ENCODE measurements at regions not wholly inside any gene's neighbourhood (a gene's known extent, or its start where the extent isn't known, plus 50 kb on each side); places are given as distances from the start of the nearest gene placed in this dataset.

DNA sequence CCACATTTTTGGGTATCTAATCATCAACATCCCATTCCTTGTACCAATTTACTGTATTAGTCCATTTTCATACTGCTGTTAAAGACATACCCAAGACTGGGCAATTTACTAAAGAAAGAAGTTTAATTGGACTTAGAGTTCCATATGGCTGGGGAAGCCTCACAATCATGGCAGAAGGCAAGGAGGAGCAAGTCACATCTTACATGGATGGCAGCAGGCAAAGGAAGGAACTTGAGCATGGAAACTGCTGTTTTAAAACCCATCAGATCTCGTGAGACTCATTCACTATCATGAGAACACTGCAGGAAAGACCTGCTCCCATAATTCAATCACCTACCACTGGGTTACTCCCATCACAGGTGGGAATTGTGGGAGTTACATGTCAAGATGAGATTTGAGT, 95.4 kb upstream of the SLCO6A1 start:
- no peak for DNase-seq (ENCODE audit: low read depth)
- H3K4me3 ChIP-seq (ENCODE audit: low read depth, low read length): no peak overlapping the region
- TF ChIP-seq, protein P1, sequence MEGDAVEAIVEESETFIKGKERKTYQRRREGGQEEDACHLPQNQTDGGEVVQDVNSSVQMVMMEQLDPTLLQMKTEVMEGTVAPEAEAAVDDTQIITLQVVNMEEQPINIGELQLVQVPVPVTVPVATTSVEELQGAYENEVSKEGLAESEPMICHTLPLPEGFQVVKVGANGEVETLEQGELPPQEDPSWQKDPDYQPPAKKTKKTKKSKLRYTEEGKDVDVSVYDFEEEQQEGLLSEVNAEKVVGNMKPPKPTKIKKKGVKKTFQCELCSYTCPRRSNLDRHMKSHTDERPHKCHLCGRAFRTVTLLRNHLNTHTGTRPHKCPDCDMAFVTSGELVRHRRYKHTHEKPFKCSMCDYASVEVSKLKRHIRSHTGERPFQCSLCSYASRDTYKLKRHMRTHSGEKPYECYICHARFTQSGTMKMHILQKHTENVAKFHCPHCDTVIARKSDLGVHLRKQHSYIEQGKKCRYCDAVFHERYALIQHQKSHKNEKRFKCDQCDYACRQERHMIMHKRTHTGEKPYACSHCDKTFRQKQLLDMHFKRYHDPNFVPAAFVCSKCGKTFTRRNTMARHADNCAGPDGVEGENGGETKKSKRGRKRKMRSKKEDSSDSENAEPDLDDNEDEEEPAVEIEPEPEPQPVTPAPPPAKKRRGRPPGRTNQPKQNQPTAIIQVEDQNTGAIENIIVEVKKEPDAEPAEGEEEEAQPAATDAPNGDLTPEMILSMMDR (IDR thresholded peaks at IDR 0.05; ENCODE audit: insufficient read depth, low read length): no peak

DNA sequence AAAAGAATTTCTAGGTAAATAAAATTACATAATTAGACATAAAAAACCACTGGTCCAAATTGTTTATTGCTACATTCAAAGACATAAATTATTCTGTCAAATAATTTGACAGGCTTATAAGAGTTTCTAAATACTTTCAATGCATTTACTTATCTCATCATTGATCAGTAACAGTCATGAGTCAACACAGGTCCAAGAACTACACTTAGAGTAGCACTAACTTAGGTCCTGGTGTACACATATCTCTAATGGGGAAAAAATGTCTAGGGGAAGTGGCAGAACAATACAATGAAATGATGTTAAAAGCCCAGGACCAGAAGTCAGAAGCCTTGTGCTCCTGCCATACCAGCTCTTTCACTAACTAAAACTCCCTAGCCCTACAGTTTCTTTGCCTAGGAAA, 96.5 kb upstream of the SLCO6A1 start:
- TF ChIP-seq, protein P1 (IDR thresholded peaks at IDR 0.05; ENCODE audit: insufficient read depth, low read length): no peak
- H3K4me3 ChIP-seq (ENCODE audit: low read depth, low read length): no peak overlapping the region
- no peak for DNase-seq (ENCODE audit: low read depth)

DNA sequence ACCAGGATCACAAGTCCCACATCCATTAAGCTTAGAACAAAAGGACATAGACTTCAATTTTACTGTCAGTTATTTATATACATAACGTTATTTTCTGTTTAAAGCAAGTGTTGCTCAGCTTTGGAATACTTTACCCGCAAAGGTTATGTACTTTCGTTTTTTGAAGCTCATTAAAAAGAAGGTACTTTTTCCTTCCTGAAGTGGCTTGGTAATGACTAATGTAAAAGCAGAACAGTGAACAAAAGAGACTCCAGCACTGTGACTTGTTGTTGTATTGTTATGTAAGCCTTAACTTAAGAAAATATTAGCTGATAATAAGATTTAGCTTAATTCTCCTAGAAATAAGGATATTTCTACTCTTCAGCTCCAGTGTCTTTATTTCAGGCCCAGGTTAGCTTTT, 97.3 kb upstream of the SLCO6A1 start:
- H3K4me3 ChIP-seq (ENCODE audit: low read depth, low read length): no peak overlapping the region
- TF ChIP-seq, protein P1 (IDR thresholded peaks at IDR 0.05; ENCODE audit: insufficient read depth, low read length): no peak
- DNase-seq (ENCODE audit: low read depth): no peak

DNA sequence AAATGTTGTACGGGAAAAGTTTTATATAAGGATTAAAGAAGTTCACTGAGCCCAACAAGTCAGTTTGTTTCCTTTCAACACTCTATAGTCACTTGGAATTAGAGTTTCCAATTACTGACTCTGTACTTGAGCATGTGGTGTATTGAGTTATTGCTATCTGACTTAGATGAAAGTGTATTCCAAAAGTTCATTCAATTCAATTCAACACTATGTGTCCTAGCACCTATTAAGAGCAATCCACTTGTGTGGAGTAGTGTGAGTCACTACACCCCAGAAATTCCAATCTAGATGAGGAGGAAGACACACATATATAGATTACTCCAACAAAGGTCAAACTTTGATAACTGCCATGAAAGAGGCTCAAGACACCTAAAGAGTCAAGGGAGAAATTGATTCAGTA, 98.2 kb upstream of the SLCO6A1 start:
- TF ChIP-seq, protein P1 (IDR thresholded peaks at IDR 0.05; ENCODE audit: insufficient read depth, low read length): no peak
- DNase-seq (ENCODE audit: low read depth): no peak
- H3K4me3 ChIP-seq (ENCODE audit: low read depth, low read length): no peak overlapping the region

DNA sequence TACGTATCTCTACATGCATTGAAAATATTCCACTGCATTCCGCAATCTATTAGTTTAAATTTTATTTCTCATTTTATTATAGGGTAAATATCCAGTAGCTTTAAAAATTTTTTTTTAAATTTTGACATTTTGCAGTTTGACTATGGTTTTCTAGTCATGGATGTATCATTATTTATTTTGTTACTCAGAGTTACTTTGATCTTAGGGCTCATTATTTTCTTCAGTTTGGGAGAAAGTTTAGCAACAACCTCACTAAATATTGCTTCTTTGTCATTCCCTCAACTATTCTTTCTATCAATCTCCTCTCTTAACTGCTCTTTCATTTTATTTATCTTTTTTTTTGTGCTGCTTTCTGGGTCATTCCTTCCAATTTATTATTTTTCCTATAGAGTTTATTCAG, 100.5 kb upstream of the SLCO6A1 start:
- DNase-seq (ENCODE audit: low read depth): no peak
- H3K4me3 ChIP-seq (ENCODE audit: low read depth, low read length): no peak overlapping the region
- TF ChIP-seq, protein P1 (IDR thresholded peaks at IDR 0.05; ENCODE audit: insufficient read depth, low read length): no peak

DNA sequence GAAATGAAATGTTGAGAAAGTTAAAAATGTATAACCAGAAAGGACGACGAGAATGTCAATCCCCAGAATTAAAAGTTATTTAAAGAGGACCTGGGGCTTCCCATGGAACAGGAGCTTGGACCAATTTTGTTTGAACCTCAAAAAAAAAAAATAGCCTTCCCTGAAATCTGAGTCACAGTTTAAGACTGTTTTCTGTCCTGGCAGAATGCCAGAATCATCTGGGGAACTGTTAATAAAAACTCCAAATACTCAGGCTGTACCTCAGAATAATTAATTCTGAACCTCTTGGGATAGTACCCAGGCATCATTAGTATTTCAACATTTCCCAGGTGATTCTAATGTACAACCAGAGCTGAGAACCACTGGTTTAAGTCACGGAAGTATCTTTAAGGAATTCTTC, 102.2 kb upstream of the SLCO6A1 start:
- no peak overlapping the region for H3K4me3 ChIP-seq (ENCODE audit: low read depth, low read length)
- DNase-seq (ENCODE audit: low read depth): peak; percentile 43
- TF ChIP-seq, protein P1 (IDR thresholded peaks at IDR 0.05; ENCODE audit: insufficient read depth, low read length): no peak

DNA sequence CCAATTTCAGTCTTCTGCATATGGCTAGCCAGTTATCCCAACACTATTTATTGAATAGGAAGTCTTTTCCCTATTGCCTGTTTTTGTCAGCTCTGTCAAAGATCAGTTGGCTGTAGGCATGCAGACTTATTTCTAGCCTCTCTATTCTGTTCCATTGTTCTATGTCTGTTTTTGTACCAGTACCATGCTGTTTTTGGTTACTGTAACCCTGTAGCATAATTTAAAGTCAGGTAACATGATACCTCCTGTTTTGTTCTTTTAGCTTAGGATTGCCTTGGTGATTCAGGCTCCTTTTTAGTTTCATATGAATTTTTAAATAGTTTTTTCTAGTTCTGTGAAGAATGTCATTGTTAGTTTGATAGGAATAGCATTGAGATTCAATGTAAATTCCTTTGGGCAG, 104.9 kb upstream of the SLCO6A1 start:
- H3K4me3 ChIP-seq (ENCODE audit: low read depth, low read length): no peak overlapping the region
- TF ChIP-seq, protein P1 (IDR thresholded peaks at IDR 0.05; ENCODE audit: insufficient read depth, low read length): no peak
- no peak for DNase-seq (ENCODE audit: low read depth)

Measured in fibroblast of the aortic adventitia (primary cell).